Body of pancreas (tissue), 4 donors: ENCODE measurements at regions not wholly inside any gene's neighbourhood (a gene's known extent, or its start where the extent isn't known, plus 50 kb on each side); places are given as distances from the start of the nearest gene placed in this dataset.

ENCODE experiments used
- POLR2A ChIP-seq, 3 donors: fragments of 450-650 bp; IDR thresholded peaks; one replicate each; pipeline ENCODE4 v1.6.1; 2016; ENCODE audit warnings: antibody characterized with exemption in 3 of 3, mild to moderate bottlenecking in 2 of 3
- TF ChIP-seq, protein P1 (sequence below), 7 experiments: fragments of 450-650 bp in 4 of 7; fragments of 200-600 bp in 3 of 7; sonication (generic) in 3 of 7; IDR thresholded peaks; one replicate each; pipeline ENCODE4 v1.5.1; 2016 to 2019; ENCODE audit warnings: antibody characterized with exemption in 7 of 7

DNA sequence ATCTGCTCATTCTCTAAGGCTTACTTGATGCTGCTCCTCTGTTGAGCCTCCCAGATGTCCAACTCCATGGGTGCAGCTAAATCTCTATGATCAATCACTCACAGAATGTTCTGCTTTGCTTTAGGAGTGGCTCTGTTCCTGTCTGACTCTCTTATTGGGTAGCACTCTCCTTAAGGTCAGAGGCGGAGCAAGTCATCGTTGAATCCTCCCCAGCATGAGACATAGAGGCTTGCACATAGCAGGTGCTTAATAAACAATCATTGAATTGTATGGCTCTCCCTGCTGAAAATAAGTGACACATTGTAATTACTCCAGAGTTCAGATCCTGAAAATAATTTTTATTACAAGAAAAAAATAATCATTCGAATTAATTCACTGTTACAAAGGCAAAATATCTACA is 69.7 kb downstream of the NPS start:
- TF ChIP-seq, protein P1, sequence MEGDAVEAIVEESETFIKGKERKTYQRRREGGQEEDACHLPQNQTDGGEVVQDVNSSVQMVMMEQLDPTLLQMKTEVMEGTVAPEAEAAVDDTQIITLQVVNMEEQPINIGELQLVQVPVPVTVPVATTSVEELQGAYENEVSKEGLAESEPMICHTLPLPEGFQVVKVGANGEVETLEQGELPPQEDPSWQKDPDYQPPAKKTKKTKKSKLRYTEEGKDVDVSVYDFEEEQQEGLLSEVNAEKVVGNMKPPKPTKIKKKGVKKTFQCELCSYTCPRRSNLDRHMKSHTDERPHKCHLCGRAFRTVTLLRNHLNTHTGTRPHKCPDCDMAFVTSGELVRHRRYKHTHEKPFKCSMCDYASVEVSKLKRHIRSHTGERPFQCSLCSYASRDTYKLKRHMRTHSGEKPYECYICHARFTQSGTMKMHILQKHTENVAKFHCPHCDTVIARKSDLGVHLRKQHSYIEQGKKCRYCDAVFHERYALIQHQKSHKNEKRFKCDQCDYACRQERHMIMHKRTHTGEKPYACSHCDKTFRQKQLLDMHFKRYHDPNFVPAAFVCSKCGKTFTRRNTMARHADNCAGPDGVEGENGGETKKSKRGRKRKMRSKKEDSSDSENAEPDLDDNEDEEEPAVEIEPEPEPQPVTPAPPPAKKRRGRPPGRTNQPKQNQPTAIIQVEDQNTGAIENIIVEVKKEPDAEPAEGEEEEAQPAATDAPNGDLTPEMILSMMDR (IDR thresholded peaks at IDR 0.05), result no peak
- no peak for TF ChIP-seq POLR2A (IDR thresholded peaks at IDR 0.05)
